Glutamatergic neuron (in vitro differentiated cells): ENCODE measurements at regions not wholly inside any gene's neighbourhood (a gene's known extent, or its start where the extent isn't known, plus 50 kb on each side); places are given as distances from the start of the nearest gene placed in this dataset.
"Not testable (repeated sequence)": the region's sequence is repeated elsewhere in the genome, so short reads cannot be mapped to it uniquely, and the experiment has no call there.

Source experiments
- DNase-seq: peaks from one replicate; pipeline ENCODE4 v3.0.0; 2022
- H3K27ac Mint-ChIP-seq: one replicate; pipeline ENCODE4 v1.8.0; 2020; ENCODE audit warnings: mild to moderate bottlenecking, mixed read lengths, inconsistent platforms; ENCODE audit not compliant: unreplicated experiment
- H3K27me3 Mint-ChIP-seq: one replicate; pipeline ENCODE4 v1.8.0; 2020; ENCODE audit warnings: mild to moderate bottlenecking, moderate library complexity, mixed read lengths, inconsistent platforms; ENCODE audit not compliant: unreplicated experiment
- H3K36me3 Mint-ChIP-seq: one replicate; pipeline ENCODE4 v1.8.0; 2020; ENCODE audit warnings: mild to moderate bottlenecking, mixed read lengths, inconsistent platforms; ENCODE audit not compliant: unreplicated experiment
- H3K4me1 Mint-ChIP-seq: one replicate; pipeline ENCODE4 v1.8.0; 2020; ENCODE audit warnings: mild to moderate bottlenecking, low read depth, mixed read lengths, inconsistent platforms; ENCODE audit not compliant: unreplicated experiment
- H3K4me3 Mint-ChIP-seq: one replicate; pipeline ENCODE4 v1.8.0; 2020; ENCODE audit warnings: mild to moderate bottlenecking, mixed read lengths, inconsistent platforms; ENCODE audit not compliant: unreplicated experiment
- H3K9me3 Mint-ChIP-seq: one replicate; pipeline ENCODE4 v1.8.0; 2020; ENCODE audit warnings: mild to moderate bottlenecking, moderate library complexity, mixed read lengths, inconsistent platforms; ENCODE audit not compliant: unreplicated experiment
- CTCF ChIP-seq: fragments of 200-600 bp; sonication (generic); IDR thresholded peaks from one replicate; pipeline ENCODE4 v1.5.0; 2021; ENCODE audit not compliant: partially characterized antibody, unreplicated experiment

DNA sequence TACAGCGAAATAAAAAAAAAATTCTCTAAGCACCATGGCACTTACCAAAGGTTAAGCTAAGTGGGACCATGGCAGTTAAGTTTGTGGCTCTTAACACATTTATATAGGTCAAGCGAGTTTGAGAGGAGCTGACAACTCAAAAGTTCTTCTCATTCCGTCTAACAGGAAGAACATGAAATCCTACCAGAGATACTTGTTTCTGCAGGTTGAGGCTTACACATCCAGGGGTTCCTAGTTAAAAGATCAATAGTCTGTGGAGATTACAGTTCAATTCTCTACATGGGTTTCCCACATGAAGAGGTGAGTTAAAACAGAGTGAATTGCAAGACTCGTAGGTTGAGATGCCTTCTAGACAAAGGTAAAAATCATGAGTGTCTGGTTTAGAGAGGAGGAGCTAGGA, 142.6 kb downstream of the EMP1 start:
- H3K36me3 Mint-ChIP-seq = no peaks in the 10 kb centered on the region
- H3K4me3 Mint-ChIP-seq = no peak overlapping the region
- no peaks in the 10 kb centered on the region for H3K9me3 Mint-ChIP-seq
- H3K27me3 Mint-ChIP-seq = no peaks in the 10 kb centered on the region
- no peaks in the 10 kb centered on the region for H3K4me1 Mint-ChIP-seq
- no peak for TF ChIP-seq CTCF
- no peak for DNase-seq
- no peak overlapping the region for H3K27ac Mint-ChIP-seq

DNA sequence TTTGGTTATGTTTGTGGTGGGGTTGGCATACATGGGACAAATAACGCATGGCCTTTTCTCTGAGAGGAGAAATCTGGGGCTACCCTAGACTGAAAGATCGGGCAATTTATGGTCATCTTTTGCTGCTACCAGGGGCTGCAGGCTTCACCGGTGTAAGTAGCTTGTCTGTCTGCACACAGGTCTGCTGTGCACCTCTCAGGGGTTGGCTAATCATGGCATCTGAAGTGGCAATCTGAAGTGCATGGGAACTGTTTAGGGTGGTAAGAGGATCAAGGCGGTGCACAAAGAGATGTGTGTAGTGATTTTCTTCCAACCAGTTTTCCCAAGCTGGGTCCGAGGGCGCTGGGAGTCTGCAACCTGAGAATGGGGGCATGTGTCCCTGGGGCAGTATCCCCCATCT, 141.3 kb downstream of the EMP1 start:
- DNase-seq = no peak
- Mint-ChIP-seq H3K4me3 (no peak overlapping the region), H3K36me3 (no peaks in the 10 kb centered on the region), H3K27me3 (no peaks in the 10 kb centered on the region), H3K4me1 (no peaks in the 10 kb centered on the region), H3K9me3 (no peaks in the 10 kb centered on the region), H3K27ac (no peak overlapping the region)
- TF ChIP-seq CTCF = no peak

GRCh38 chr12:13336216-13336615, 139.7 kb downstream of the EMP1 start:
- DNase-seq = no peak
- H3K27ac Mint-ChIP-seq = no peak overlapping the region
- H3K9me3 Mint-ChIP-seq = no peaks in the 10 kb centered on the region
- no peak overlapping the region for H3K4me3 Mint-ChIP-seq
- H3K4me1 Mint-ChIP-seq = no peaks in the 10 kb centered on the region
- no peak for TF ChIP-seq CTCF
- no peaks in the 10 kb centered on the region for H3K27me3 Mint-ChIP-seq
- H3K36me3 Mint-ChIP-seq = no peaks in the 10 kb centered on the region

- Mint-ChIP-seq H3K9me3 (peaks cover 2% of the 10 kb centered on the region), H3K4me1 (no peaks in the 10 kb centered on the region), H3K4me3 (no peak overlapping the region), H3K27ac (no peak overlapping the region), H3K36me3 (no peaks in the 10 kb centered on the region), H3K27me3 (no peaks in the 10 kb centered on the region)
- no peak for TF ChIP-seq CTCF
- DNase-seq = no peak
Observed at GRCh38 chr12:13328535-13328934, 132.0 kb downstream of the EMP1 start.

DNA sequence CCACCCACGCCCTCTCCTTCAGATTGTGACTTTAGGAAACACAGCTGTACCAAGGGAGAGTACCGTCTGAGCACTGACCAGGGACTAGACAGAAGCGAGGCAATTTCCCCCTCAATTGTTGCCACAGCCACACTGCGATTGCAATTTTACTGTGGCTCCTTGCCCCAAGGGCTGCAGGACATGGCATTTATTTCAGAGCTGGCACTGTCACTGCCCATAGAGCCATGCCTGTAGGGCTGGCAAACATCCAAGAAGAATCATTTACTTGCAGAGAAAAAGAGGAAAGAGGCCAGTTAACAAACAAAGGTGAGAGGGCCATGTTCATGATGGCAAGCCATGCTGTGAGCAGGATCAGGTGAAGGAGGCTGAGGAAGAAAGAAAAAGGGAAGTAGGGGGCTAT, 129.6 kb downstream of the EMP1 start:
- Mint-ChIP-seq H3K9me3 (peaks cover 2% of the 10 kb centered on the region), H3K27ac (no peak overlapping the region), H3K4me3 (no peak overlapping the region), H3K36me3 (no peaks in the 10 kb centered on the region), H3K4me1 (no peaks in the 10 kb centered on the region), H3K27me3 (no peaks in the 10 kb centered on the region)
- DNase-seq = no peak
- TF ChIP-seq CTCF = no peak

- not testable (repeated sequence) for H3K27me3 Mint-ChIP-seq, H3K4me1 Mint-ChIP-seq, H3K9me3 Mint-ChIP-seq, H3K4me3 Mint-ChIP-seq, DNase-seq, H3K27ac Mint-ChIP-seq, H3K36me3 Mint-ChIP-seq
Observed at GRCh38 chr12:13325037-13325436, 128.5 kb downstream of the EMP1 start.
